ENCODE measurements at regions not wholly inside any gene's neighbourhood (a gene's known extent, or its start where the extent isn't known, plus 50 kb on each side); places are given as distances from the start of the nearest gene placed in this dataset.
"Not testable (repeated sequence)": the region's sequence is repeated elsewhere in the genome, so short reads cannot be mapped to it uniquely, and the experiment has no call there.

GRCh38 chr15:20194591-20195198, 346.9 kb downstream of the GOLGA6L6 start:
- H3K4me1 ChIP-seq (ENCODE audit: insufficient read depth, low read length, poor library complexity, severe bottlenecking); H3K36me3 ChIP-seq (ENCODE audit: insufficient read depth, low read length); H3K79me2 ChIP-seq (ENCODE audit: insufficient read depth, low read depth, low read length); DNase-seq (ENCODE audit: low spot score); H3K4me3 ChIP-seq (ENCODE audit: low read depth, low read length, poor library complexity, severe bottlenecking); BruUV-seq (replicated peaks); H3K9me2 ChIP-seq (ENCODE audit: insufficient read depth, low read length); POLR2A ChIA-PET; intact Hi-C loops (cut with micrococcal nuclease; ENCODE audit: unreplicated experiment); H3K9me3 ChIP-seq (ENCODE audit: low read length); H2AFZ ChIP-seq (ENCODE audit: low read length); CTCF ChIA-PET (ENCODE audit: unreplicated experiment); H3K4me2 ChIP-seq (ENCODE audit: low read length); H3K27ac ChIP-seq (ENCODE audit: low read depth, low read length, poor library complexity, severe bottlenecking); H4K20me1 ChIP-seq (ENCODE audit: insufficient read depth, low read length): not testable (repeated sequence)
- TF ChIP-seq, protein P1, sequence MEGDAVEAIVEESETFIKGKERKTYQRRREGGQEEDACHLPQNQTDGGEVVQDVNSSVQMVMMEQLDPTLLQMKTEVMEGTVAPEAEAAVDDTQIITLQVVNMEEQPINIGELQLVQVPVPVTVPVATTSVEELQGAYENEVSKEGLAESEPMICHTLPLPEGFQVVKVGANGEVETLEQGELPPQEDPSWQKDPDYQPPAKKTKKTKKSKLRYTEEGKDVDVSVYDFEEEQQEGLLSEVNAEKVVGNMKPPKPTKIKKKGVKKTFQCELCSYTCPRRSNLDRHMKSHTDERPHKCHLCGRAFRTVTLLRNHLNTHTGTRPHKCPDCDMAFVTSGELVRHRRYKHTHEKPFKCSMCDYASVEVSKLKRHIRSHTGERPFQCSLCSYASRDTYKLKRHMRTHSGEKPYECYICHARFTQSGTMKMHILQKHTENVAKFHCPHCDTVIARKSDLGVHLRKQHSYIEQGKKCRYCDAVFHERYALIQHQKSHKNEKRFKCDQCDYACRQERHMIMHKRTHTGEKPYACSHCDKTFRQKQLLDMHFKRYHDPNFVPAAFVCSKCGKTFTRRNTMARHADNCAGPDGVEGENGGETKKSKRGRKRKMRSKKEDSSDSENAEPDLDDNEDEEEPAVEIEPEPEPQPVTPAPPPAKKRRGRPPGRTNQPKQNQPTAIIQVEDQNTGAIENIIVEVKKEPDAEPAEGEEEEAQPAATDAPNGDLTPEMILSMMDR (conservative IDR thresholded peaks at IDR 0.05; ENCODE audit: low read length), result peak; percentile 65

DNA sequence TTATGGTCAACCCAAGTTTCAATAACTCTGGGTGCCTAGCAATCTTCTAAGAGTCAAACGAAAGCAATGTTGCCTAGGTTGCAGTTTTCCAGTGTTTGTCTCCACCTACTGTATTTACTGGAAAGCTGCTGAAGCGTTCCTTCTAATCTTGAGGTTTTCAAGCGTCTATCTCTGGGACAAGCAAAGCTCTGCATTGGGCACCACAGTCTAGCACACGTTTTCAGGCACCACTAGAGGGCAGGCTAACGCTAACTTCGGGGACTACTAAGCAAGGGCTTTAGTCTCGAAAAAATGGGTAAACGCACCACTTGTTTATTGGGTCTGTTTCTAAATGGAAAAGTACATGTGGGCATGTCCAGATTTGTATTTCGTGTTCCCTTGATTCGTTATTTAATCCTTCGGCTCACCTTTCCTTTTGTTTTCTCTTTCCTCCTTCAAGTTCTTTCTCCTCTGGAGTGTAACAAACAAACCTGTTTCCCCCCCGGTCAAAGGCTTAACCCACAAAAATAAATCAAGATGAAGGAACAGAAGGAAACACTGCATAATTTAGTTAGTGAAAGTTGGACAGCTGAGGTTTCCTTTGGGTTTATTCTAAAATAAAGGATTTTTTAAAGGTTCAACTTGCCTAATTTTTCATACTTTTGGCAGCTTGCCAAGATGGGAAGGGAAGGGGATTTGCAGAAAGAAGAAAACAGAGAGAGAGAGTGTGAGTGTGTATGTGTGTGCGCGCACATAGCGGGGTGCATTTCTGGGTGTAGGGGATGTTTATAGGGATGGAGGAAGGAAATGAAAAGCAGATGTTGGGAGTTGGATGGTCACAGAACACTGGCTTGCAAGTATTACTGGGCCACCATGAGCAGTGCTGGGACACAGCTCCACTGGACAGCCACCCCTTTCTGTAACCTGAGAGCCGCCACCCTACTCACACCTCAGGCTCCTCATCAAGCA, 348.3 kb downstream of the GOLGA6L6 start:
- TF ChIP-seq, protein P1 (conservative IDR thresholded peaks at IDR 0.05; ENCODE audit: low read length), result peak; percentile 75
- H3K4me1 ChIP-seq (ENCODE audit: insufficient read depth, low read length, poor library complexity, severe bottlenecking); H3K36me3 ChIP-seq (ENCODE audit: insufficient read depth, low read length); H3K27ac ChIP-seq (ENCODE audit: low read depth, low read length, poor library complexity, severe bottlenecking); H3K79me2 ChIP-seq (ENCODE audit: insufficient read depth, low read depth, low read length); H3K9me3 ChIP-seq (ENCODE audit: low read length); BruUV-seq (replicated peaks); intact Hi-C loops (cut with micrococcal nuclease; ENCODE audit: unreplicated experiment); CTCF ChIA-PET (ENCODE audit: unreplicated experiment); H3K9me2 ChIP-seq (ENCODE audit: insufficient read depth, low read length); H3K4me3 ChIP-seq (ENCODE audit: low read depth, low read length, poor library complexity, severe bottlenecking); H3K4me2 ChIP-seq (ENCODE audit: low read length); H2AFZ ChIP-seq (ENCODE audit: low read length); POLR2A ChIA-PET; H4K20me1 ChIP-seq (ENCODE audit: insufficient read depth, low read length): not testable (repeated sequence)
- DNase-seq (ENCODE audit: low spot score), result peak; percentile 0

DNA sequence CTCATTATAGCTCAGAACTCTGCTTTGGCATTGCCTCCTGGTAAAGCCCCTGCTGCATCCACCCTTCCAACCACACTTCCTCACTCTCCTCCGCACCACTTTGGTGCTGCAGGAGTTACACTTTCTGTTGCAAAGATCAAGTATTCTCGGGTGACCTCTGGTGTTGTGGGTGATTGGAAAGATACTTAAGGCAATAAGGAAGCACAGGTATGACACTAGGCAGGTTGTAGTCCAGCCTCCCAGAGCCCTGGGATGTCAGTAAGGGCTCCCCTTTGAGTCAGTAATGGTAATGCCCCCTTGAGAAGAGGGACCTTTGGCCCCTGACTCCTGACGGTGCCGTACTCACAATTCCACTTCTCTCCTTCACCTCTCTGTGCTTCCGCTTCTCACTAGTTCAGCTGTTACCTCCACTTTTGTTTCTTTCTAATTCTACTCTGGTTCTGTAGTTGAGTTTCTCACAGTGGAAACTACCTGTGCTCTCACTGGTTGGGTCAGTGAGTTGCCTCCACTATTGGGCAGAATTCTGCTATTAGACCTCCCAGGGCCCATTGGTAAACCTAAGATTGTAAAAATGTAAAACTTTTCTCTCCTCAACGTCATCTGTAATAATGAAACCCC, 350.0 kb downstream of the GOLGA6L6 start:
- H4K20me1 ChIP-seq (ENCODE audit: insufficient read depth, low read length); DNase-seq (ENCODE audit: low spot score); H3K9me3 ChIP-seq (ENCODE audit: low read length); H3K27ac ChIP-seq (ENCODE audit: low read depth, low read length, poor library complexity, severe bottlenecking); H3K4me2 ChIP-seq (ENCODE audit: low read length); intact Hi-C loops (cut with micrococcal nuclease; ENCODE audit: unreplicated experiment); H3K4me3 ChIP-seq (ENCODE audit: low read depth, low read length, poor library complexity, severe bottlenecking); POLR2A ChIA-PET; H2AFZ ChIP-seq (ENCODE audit: low read length); H3K9me2 ChIP-seq (ENCODE audit: insufficient read depth, low read length); H3K4me1 ChIP-seq (ENCODE audit: insufficient read depth, low read length, poor library complexity, severe bottlenecking); H3K36me3 ChIP-seq (ENCODE audit: insufficient read depth, low read length); CTCF ChIA-PET (ENCODE audit: unreplicated experiment); H3K79me2 ChIP-seq (ENCODE audit: insufficient read depth, low read depth, low read length); BruUV-seq (replicated peaks): not testable (repeated sequence)

DNA sequence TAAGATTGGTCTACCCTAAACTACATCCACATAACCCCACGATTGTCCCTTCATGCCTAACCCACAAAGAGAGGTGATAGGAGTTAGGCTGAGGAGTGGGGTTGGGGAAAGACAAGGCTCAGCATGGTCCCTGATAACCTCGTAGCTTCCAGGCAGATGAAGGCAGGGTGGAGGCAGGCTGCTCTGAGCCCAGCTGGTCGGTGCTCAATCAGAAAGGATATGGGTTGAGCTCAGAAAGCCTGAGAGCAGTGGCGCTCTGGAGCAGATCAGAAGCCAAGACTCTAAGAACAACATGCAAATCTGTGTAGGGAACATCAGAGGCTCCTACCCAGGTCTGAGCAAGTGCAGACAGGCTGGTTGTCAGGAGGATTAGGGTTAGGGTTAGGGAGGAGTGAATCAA, 353.0 kb downstream of the GOLGA6L6 start:
- H3K9me2 ChIP-seq (ENCODE audit: insufficient read depth, low read length); H3K4me1 ChIP-seq (ENCODE audit: insufficient read depth, low read length, poor library complexity, severe bottlenecking); POLR2A ChIA-PET; DNase-seq (ENCODE audit: low spot score); H4K20me1 ChIP-seq (ENCODE audit: insufficient read depth, low read length); H3K9me3 ChIP-seq (ENCODE audit: low read length); BruUV-seq (replicated peaks); CTCF ChIA-PET (ENCODE audit: unreplicated experiment); H3K79me2 ChIP-seq (ENCODE audit: insufficient read depth, low read depth, low read length); H3K27ac ChIP-seq (ENCODE audit: low read depth, low read length, poor library complexity, severe bottlenecking); H3K4me3 ChIP-seq (ENCODE audit: low read depth, low read length, poor library complexity, severe bottlenecking); H2AFZ ChIP-seq (ENCODE audit: low read length); H3K4me2 ChIP-seq (ENCODE audit: low read length); H3K36me3 ChIP-seq (ENCODE audit: insufficient read depth, low read length); intact Hi-C loops (cut with micrococcal nuclease; ENCODE audit: unreplicated experiment): not testable (repeated sequence)
